ENCODE measurements at regions not wholly inside any gene's neighbourhood (a gene's known extent, or its start where the extent isn't known, plus 50 kb on each side); places are given as distances from the start of the nearest gene placed in this dataset.
"Not testable (repeated sequence)": the region's sequence is repeated elsewhere in the genome, so short reads cannot be mapped to it uniquely, and the experiment has no call there.

- peak overlapping the region; percentile 50 for H3K4me3 ChIP-seq (ENCODE audit: low read depth, low read length)
- not testable (repeated sequence) for H3K27ac ChIP-seq; H3K27me3 ChIP-seq (ENCODE audit: insufficient read depth, low read depth, severe bottlenecking); H3K9me3 ChIP-seq (ENCODE audit: severe bottlenecking); H3K36me3 ChIP-seq
- TF ChIP-seq CTCF (IDR thresholded peaks at IDR 0.05; ENCODE audit: low read depth, low read length): peak; percentile 50
- DNase-seq: peak; percentile 71
Observed at GRCh38 chr13:24968416-24968815, 127.5 kb upstream of the PABPC3 start.

GRCh38 chr13:24973102-24973501 lies 122.8 kb upstream of the PABPC3 start:
- not testable (repeated sequence) for H3K4me3 ChIP-seq (ENCODE audit: low read depth, low read length); H3K9me3 ChIP-seq (ENCODE audit: severe bottlenecking); DNase-seq; H3K27me3 ChIP-seq (ENCODE audit: insufficient read depth, low read depth, severe bottlenecking); H3K27ac ChIP-seq; H3K36me3 ChIP-seq

- H3K4me3 ChIP-seq (ENCODE audit: low read depth, low read length); DNase-seq; H3K9me3 ChIP-seq (ENCODE audit: severe bottlenecking); H3K27ac ChIP-seq; H3K27me3 ChIP-seq (ENCODE audit: insufficient read depth, low read depth, severe bottlenecking); H3K36me3 ChIP-seq: not testable (repeated sequence)
Observed at GRCh38 chr13:24981181-24981803, 114.6 kb upstream of the PABPC3 start.

- TF ChIP-seq CTCF (IDR thresholded peaks at IDR 0.05; ENCODE audit: low read depth, low read length): no peak
- Histone ChIP-seq H3K27me3 (ENCODE audit: insufficient read depth, low read depth, severe bottlenecking) (no peaks in the 10 kb centered on the region), H3K27ac (no peak overlapping the region), H3K9me3 (ENCODE audit: severe bottlenecking) (no peaks in the 10 kb centered on the region), H3K36me3 (no peaks in the 10 kb centered on the region), H3K4me3 (ENCODE audit: low read depth, low read length) (no peak overlapping the region)
- DNase-seq: no peak
Observed at GRCh38 chr13:24982333-24982999, 113.5 kb upstream of the PABPC3 start.

- H3K36me3 ChIP-seq: no peaks in the 10 kb centered on the region
- TF ChIP-seq CTCF (IDR thresholded peaks at IDR 0.05; ENCODE audit: low read depth, low read length): no peak
Observed at GRCh38 chr13:24983094-24983493, 112.8 kb upstream of the PABPC3 start.

GRCh38 chr13:24984134-24984533 lies 111.8 kb upstream of the PABPC3 start:
- Histone ChIP-seq H3K36me3 (no peaks in the 10 kb centered on the region), H3K27me3 (ENCODE audit: insufficient read depth, low read depth, severe bottlenecking) (no peaks in the 10 kb centered on the region), H3K9me3 (ENCODE audit: severe bottlenecking) (no peaks in the 10 kb centered on the region), H3K4me3 (ENCODE audit: low read depth, low read length) (no peak overlapping the region), H3K27ac (no peak overlapping the region)
- no peak for DNase-seq
- no peak for TF ChIP-seq CTCF (IDR thresholded peaks at IDR 0.05; ENCODE audit: low read depth, low read length)

More at GRCh38 chr13:24983094-24983493, 112.8 kb upstream of the PABPC3 start:
- Histone ChIP-seq H3K27ac (no peak overlapping the region), H3K27me3 (ENCODE audit: insufficient read depth, low read depth, severe bottlenecking) (no peaks in the 10 kb centered on the region), H3K9me3 (ENCODE audit: severe bottlenecking) (no peaks in the 10 kb centered on the region), H3K4me3 (ENCODE audit: low read depth, low read length) (no peak overlapping the region)
- no peak for DNase-seq

- Histone ChIP-seq H3K27me3 (ENCODE audit: insufficient read depth, low read depth, severe bottlenecking) (no peaks in the 10 kb centered on the region), H3K27ac (no peak overlapping the region), H3K4me3 (ENCODE audit: low read depth, low read length) (no peak overlapping the region), H3K9me3 (ENCODE audit: severe bottlenecking) (no peaks in the 10 kb centered on the region), H3K36me3 (no peaks in the 10 kb centered on the region)
- TF ChIP-seq CTCF (IDR thresholded peaks at IDR 0.05; ENCODE audit: low read depth, low read length): peak; percentile 87
- peak; percentile 68 for DNase-seq
Observed at GRCh38 chr13:24985107-24985506, 110.8 kb upstream of the PABPC3 start.

Measured in WERI-Rb-1 (cell line).